GM18517 (cell line): ENCODE measurements at regions not wholly inside any gene's neighbourhood (a gene's known extent, or its start where the extent isn't known, plus 50 kb on each side); places are given as distances from the start of the nearest gene placed in this dataset.

Source experiments
- ATAC-seq: cut with Tn5 transposase; IDR thresholded peaks from one replicate; pipeline ENCODE4 v1.9.1; 2021; ENCODE audit warnings: mild to moderate bottlenecking, moderate library complexity; ENCODE audit not compliant: unreplicated experiment

DNA sequence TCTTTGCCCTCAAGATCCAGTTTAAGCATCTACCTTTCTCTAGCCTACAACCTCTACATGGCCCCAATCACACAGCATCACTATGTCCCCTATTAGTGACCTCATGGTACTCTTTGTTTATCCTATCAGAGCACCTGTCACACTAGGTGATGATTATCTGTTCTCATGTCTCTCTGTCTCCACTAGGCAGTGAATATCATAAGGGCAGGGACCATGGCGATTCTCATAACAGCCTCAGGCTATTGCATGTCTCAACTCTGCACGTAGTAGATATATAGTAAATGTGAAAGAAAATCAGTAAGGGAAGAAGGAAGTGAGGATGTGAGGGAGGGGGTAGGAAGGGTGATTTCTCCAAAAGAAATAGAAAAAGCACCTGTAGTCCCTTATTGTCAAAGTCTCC is 311.0 kb downstream of the NSG2 start:
- ATAC-seq = no peak

DNA sequence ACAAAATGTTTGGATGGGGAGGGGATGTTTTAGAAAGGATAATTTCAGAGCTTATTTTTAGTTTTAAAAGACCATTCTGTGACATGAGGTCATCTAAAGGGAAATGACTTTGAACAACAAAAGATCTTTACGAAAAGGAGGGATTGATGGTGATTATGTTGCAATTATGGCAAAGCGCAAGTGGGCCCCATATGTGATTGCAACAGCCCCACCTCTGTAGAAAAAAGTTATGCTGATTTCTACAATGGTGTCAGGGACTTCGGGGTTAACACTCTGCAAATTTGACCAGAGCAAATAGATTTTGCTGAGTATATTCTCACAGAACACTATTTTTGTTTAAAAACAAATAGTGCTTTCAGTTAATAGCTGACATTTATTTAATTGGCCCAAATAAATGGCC is 312.8 kb downstream of the NSG2 start:
- no peak for ATAC-seq

DNA sequence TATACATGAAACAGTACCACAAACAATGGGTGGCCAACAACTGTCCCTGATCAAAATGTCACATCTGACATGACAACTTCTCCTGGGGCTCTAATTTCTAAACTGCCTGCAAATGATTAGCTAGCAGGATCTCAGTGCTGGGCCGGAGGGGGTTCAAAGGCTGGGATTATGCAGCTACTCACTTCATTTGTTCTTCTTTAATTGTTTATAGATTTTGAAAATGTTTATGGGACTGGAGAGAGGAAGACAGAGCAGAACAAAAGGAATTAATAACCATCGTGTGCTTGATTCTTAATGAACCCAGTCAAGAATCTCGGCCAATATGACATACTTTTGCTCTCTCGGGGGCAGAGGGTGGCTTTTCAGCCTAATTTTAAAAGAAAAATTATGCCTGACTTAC is 313.6 kb downstream of the NSG2 start:
- no peak for ATAC-seq

DNA sequence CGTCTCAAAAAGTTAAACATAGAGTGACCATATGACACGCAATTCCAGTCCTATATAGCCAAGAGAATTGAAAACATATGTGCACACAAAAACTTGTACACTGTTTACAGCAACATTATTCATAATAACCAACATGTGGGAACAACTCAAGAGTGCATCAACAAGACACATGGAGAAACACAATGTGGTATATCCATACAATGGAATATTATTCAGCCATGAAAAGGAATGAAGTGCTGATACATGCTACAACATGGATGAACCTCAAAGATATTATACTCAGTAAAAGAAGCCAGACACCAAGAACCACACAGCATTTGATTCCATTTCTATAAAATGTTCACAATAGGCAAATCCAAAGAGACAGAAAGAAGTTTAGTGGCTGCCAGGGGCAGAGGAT is 317.0 kb downstream of the NSG2 start:
- ATAC-seq = no peak

DNA sequence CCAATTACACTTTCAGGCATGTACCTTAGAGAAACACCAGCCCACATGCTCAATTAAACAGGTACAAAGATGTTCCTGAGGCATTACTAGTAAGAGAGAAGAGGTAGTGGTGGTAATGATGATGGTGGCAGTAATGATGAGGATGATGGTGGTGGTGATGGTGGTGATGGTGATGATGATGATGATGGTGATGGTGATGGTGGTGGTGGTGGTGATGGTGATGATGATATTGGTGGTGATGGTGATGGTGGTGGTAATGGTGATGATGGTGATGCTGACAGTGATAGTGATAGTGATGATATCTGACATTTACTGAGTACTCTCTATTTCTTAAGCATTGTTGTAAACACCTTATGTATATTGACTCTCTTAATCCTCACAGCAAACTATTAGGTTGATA is 318.4 kb downstream of the NSG2 start:
- ATAC-seq = no peak

DNA sequence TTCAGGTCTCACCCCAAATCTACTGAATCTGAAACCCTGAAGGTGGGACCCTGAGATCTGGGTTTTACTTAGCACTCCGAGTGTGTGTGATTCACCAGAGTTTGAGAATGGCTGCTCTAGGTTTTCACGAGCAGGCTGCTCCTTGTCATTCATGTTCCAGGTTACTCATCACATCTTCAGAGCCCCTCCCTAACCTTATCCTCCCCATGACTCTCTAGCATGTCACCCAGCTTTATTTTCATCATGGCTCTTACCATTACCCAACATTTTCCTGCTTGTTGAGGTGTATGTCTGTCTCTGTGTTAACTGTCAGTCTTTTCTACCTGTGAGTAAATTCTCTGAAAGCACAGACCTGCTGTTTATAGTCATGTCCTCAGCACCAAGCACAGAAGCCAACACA is 319.2 kb downstream of the NSG2 start:
- no peak for ATAC-seq

DNA sequence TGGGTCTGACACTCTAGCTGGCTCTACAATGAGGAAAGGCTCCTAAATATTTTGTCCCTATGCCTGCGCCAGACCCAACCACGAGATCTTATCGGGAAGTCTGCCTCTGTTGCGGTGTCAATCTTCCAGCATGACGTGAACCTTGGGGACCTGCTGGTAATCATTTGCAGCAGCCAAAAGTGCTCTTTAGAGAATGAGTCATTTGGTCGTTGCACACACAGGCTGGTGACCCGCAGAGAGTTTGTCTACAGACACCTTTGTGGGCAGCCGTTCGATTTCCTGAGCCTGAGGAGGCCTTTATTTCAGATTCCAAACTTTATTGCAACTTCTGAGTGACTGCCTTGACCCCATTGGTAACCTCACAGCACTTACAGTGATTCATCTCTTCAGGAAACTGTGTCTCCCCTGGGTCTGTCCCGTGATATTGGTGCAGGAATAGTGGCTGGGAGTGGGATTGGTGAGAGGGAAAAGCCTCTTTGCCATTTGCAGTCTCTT is 326.1 kb downstream of the NSG2 start:
- ATAC-seq = no peak

DNA sequence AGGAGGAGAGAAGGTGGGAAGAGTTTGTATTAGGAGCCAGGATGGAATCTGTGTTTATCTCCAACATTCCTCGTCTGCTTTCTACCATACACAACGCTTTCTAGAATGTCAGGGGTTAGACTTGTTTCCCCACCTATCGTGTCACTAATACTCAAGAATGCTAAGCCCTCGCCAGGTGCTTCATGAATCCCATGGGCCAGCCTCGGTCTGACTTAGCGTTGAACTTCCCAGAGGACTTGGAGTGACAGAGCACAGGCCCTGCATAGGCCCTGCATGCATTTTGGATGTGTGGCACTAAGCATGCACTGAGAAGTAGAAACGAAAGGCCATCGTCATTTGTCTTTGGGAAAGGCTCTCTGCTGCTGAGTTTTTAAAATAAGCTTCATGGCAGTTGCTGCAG is 328.7 kb downstream of the NSG2 start:
- ATAC-seq = no peak

DNA sequence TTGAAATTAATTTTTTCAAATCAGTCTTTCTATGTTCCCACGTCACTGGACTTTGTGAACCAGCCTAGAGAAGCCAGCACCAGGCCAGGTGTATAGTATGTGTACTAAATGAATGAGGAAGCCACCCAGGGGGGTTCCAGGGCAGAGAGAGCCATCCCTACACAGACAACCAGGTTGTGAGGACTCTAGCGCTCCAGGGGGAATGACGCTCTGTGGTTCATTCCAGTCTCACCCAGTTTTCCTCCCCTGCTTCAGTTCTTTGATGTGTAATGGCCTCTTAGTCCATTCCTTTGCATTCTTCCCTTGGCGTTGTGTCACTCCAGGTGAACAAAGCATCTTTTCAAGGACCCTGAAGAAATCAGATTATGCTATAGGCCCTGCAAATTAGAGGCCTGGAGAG is 330.6 kb downstream of the NSG2 start:
- ATAC-seq = no peak

DNA sequence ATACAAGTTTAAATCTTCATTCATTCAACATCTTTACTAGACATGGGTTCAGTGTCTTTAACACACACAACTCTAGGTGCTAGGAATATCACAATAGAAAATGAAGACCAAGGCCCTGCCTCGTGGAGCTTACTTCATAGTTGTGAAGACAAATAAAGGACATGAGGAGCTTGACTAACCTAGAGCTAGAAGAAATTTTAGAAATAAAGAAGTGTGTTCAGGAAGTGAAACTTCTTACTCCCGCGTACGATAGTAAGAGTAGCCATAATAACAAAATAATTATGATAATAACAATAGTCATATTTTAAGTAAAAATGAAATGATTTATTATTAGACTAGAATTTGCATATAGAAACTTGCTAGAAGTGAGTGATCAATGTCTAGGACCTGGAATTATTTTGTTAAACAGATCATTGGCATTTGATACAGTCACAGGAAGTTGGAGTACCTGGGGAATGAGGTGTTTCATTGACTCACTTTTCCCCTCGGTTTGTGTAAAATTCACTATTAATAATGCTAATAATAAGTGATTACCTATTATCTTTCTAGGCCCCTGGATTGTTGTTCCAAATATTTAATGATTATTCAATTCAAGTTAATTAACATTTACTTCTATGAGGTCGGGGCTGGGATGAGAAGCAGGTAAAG is 331.3 kb downstream of the NSG2 start:
- no peak for ATAC-seq

DNA sequence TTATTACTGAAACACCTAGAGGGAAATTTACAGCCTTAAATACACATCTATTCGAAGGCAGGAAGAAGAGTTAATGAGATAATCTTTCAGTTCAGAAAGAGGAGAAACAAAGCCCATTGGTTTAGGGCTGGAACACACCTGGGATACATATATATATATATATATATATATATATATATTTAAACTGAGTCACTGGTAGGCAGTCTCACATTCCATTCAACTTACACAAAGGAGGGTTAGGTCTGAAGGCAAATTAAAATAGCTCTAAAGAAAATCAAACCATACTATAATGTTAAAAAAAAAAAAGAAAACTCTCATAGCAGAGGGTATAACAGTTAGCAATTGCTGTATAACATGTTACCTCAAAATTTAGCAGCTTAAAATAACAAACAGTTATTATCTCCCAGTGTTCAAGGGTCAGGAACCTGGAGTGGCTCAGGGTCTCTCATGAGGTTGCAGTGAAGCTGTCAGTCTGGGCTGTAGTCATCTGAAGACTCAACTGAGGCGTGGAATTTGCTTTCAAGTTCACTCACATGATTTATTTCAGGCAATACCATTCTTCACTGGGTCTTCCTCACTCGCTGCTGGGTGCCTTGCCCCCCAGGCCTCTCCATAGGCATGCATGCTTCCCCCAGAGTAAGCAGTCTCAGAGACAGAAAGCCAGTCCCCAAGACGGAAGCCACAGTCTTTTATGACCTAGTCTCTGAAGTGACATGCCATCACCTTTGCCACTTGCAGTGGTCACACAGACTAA is 332.8 kb downstream of the NSG2 start:
- ATAC-seq = no peak

DNA sequence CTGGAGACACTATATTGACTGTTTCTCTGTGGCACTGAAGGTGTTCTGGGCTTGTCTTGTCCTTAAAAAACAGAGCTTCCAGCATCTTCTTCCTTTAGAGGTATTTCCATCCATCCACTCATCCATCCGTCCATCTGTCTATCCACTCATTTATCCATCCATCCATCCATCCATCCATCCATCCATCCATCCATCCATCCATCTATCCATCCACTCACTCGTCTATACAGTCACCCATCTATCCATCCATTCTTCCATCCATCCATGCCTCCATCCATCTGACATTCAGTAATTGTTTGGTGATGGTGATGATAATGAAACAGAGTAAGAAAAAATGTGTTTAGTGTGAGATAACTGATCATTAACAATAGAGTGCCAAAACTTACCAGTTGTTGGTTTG is 334.8 kb downstream of the NSG2 start:
- no peak for ATAC-seq

DNA sequence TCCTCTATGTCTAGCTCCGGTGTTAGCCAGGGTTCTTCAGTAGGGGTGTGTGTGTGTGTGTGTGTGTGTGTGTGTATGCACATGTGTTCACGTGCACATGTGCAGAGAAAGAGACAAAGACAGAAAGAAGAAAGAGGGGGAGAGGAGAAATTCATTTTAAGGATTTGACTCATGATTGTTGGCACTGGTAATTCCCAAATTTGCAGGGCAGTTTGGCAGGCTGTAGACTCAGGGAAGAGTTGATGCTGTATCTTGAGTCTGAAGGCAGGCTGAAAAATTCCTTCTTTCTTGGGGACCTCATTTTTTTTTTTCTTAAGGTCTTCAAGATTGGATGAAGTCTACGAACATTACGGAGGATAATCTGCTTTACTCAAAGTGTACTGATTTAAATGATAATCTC is 335.7 kb downstream of the NSG2 start:
- no peak for ATAC-seq

DNA sequence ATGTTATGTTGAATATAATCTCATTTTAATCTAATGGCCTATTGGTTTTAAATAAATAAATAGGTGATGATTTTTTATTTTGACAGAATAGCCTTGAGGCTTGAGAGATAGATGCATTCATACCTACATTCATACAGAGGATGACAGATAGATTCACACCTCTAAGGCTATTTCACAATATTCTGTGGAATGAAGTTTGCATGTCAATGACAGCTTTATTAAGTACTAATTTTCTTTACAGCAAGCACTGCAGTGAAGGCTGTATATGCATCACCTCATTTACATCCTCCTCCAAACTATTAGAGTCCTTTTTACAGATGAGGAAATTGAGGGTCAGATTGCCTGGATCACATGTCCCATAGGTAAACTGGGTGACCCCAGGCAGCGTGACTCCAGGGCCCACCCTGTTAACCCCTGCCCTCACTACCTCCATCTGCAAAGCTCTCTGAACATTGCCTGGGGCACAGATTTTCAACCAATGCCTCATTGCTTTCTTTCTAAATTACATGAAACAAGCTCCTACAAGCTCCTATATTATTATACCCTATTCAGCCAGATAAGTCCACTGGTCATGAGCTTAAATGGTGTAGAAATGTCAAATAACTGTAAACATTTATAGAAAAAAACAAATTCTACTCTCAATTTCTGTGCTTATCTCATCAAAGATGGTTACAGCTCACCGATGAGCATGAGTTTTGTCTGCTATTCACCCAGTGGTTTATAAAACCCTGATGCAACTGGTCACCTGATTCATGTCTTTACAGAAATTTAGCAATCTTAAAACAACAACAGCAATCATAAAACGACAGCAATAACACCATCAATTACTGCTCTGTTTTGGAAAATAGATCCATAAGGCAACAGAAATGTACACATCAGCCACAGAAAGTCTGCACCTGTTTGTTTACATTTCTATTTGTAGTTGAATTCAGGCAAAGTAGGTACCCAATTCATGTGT is 338.0 kb downstream of the NSG2 start:
- ATAC-seq = no peak

DNA sequence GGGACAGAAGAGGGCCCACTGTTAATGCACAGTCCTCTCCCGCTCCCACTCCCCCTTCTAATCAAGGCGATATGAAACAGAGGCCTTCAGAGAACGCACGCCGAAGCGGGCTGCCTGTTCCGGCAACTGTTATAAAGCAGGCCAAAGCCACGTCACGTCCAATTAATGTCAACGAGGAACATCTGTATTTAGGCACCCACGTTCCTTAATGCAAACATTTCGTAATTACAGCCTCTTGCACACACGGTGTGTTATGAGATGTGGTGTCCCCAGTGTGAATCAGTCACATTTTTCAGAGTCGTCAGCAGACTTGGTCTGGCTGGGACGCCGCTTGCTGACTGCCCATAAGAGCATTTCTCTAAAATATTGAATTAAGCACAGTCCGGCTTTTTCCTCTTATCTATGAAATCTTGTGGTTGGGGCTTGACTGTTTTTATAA is 339.0 kb downstream of the NSG2 start:
- ATAC-seq = no peak

DNA sequence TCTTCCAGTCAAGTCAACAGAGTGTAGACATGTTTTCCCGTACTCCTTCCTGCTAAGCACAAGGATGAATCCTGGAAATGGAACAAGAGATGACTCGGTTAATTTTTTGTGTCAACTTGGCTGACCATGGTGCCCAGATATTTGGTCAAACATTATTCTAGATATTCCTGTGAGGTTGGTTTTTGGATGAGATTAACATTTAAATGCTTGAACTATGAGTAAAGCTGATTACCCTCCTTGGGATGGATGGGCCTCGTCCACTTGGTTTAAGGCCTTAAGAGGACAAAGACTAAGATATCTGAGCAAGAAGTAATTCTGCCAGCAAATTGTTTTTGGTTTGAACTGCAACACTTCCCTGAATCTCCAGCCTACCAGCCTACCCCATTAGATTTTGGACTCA is 338.1 kb upstream of the MSX2 start:
- no peak for ATAC-seq

DNA sequence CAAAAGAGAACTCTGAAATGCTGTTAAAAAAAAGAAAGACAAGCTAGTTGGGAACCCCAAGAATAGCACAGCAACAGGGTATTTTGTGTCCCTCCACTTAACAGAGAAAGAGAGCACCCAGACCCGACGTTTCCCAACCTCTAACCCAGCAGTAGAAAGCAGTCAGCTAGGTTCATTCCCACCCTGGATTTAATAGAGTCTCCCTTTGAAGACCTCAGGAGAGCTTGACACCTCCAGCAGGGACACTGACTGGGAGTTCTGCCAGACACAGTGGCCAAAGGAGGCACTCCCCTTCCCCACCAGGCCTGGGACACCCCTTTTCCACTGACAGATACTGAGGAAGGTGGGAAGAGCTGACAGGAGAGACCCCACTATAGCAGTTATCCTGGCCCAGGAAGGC is 337.5 kb upstream of the MSX2 start:
- no peak for ATAC-seq

DNA sequence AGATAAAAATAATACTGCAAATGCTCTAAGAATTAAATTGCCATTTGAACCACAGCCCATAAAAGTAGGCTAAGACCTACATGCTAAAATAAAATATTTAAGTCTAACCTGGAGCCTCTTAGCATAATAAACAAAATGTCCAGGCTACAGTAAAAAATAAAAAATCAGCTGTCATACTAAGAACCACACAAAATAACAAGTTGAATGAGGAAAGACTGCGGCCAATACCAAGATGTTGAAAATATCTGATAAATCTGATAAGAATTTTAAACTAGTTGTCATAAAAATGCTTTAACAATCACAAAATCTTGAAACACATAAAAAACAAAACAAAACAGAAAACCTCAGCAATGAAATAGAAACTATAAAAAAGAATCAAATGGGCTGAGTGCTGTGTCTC is 336.9 kb upstream of the MSX2 start:
- no peak for ATAC-seq

DNA sequence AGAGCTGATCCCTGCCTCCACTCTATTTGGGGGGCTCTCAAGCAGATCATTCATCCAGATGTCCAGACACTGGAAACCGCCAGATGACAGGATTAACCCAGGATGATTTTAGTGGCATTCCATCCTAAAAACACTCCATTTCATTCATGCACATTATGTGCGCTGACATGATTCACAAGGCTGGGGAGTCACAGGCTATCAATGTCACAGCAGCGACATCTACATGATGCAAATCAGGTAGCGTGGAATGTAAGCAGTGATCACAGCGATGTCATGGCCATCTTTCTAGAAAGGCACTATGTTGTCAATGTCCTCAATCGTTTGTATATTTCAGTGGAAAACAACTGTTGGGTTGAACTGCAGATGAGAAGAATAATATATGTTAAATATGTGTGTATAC is 331.5 kb upstream of the MSX2 start:
- no peak for ATAC-seq

DNA sequence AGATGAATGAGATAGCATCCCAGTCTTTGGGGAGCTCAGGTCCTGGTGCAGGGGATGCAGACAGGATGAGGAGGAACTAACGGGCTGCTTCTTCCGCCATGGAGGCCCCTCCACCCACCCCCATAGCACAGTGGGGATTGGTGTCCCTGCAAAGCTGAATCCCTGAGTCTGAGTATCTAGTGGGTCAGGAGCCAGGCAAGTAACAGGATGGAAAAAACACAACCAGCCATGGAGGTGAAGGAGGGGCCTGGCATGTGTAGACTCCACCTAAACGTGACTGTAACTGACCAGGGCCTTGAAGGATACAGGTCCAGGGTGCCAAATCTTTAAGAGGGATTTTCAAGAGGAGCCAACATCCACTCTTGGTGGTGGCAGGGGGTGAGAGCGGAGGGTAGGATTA is 327.8 kb upstream of the MSX2 start:
- ATAC-seq = no peak

DNA sequence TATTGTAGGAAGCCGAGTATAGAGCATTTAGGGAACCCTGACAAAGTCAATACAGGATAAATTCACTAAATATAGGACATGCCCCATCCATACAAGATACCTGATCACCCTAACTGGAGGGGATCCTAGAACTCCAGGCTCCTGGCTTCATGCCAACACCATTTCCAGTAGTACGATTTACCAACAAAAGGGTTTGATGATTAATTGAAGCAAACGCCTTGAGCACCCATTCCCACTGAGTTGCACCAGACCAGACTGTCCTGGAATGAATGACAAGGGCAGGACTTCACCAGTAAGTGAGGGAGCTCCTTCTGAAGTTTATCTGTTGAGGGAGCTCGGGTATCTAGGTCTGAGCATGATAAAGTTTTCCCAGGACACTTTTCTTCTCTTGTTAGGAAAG is 327.2 kb upstream of the MSX2 start:
- ATAC-seq = no peak

DNA sequence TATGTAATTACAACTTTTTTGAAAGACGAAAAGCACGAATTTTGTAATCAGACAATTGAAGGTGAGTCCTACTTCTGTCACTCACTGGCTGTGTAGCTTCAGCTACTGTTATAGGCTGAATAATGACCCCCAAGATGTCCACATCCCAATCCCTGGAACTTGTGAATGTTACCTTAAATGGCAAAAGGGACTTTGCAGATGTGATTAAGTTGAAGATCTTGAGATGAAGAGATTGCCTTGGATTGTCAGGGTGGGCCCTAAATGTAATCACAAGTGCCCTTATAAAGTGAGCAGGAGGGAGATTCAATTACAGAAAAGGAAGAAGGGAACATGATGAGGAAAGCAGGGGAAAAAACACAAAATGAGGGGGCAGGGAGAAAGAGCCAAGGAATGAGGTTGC is 326.2 kb upstream of the MSX2 start:
- ATAC-seq = no peak
